Karpas-422 (cell line): ENCODE measurements at regions not wholly inside any gene's neighbourhood (a gene's known extent, or its start where the extent isn't known, plus 50 kb on each side); places are given as distances from the start of the nearest gene placed in this dataset.

Experiments
- DNase-seq: peaks from one replicate; pipeline ENCODE4 v3.0.0-alpha.2; 2015
- H2AFZ ChIP-seq: fragments of 200-600 bp; sonication (generic); 2 replicates; pipeline ENCODE4 v1.6.1; 2014; ENCODE audit warnings: antibody characterized with exemption, low read length, mixed read lengths
- H3K27ac ChIP-seq: fragments of 200-600 bp; sonication (generic); 2 replicates; pipeline ENCODE4 v1.5.1; 2014; ENCODE audit warnings: mild to moderate bottlenecking, low read length, moderate library complexity
- H3K27me3 ChIP-seq: fragments of 200-600 bp; sonication (generic); 2 replicates; pipeline ENCODE4 v1.6.1; 2014; ENCODE audit warnings: low read length, mixed read lengths
- H3K36me3 ChIP-seq: fragments of 200-600 bp; sonication (generic); 2 replicates; pipeline ENCODE4 v1.6.1; 2014; ENCODE audit warnings: low read length, mixed read lengths; ENCODE audit not compliant: insufficient read depth
- H3K4me1 ChIP-seq: fragments of 200-600 bp; sonication (generic); 2 replicates; pipeline ENCODE4 v1.6.1; 2014; ENCODE audit warnings: mild to moderate bottlenecking, low read length, mixed read lengths
- H3K4me2 ChIP-seq: fragments of 200-600 bp; sonication (generic); 2 replicates; pipeline ENCODE4 v1.6.1; 2014; ENCODE audit warnings: low read length, low read depth, mild to moderate bottlenecking; ENCODE audit not compliant: poor library complexity, severe bottlenecking
- H3K4me3 ChIP-seq: fragments of 200-600 bp; sonication (generic); 2 replicates; pipeline ENCODE4 v1.5.1; 2014; ENCODE audit warnings: mild to moderate bottlenecking, antibody characterized with exemption, low read length, mixed read lengths
- H3K79me2 ChIP-seq: fragments of 200-600 bp; sonication (generic); 2 replicates; pipeline ENCODE4 v1.6.1; 2014; ENCODE audit warnings: mild to moderate bottlenecking, low read length, mixed read lengths
- H3K9ac ChIP-seq: fragments of 200-600 bp; sonication (generic); 2 replicates; pipeline ENCODE4 v1.6.0; 2014; ENCODE audit warnings: low read length
- H3K9me2 ChIP-seq: fragments of 200-600 bp; sonication (generic), shearing (Covaris generic); replicated peaks from 2 replicates; pipeline ENCODE4 v1.6.0; 2014; ENCODE audit warnings: mild to moderate bottlenecking, low read length, moderate library complexity; ENCODE audit not compliant: insufficient read depth
- H3K9me3 ChIP-seq: fragments of 300-700, 200-600 bp; sonication (generic); 2 replicates; pipeline ENCODE4 v1.6.1; 2014; ENCODE audit warnings: low read length, mixed read lengths
- H4K20me1 ChIP-seq: fragments of 200-600 bp; sonication (generic); 2 replicates; pipeline ENCODE4 v1.6.1; 2014; ENCODE audit warnings: mild to moderate bottlenecking, antibody characterized with exemption, low read length, low read depth; ENCODE audit not compliant: insufficient read depth

DNA sequence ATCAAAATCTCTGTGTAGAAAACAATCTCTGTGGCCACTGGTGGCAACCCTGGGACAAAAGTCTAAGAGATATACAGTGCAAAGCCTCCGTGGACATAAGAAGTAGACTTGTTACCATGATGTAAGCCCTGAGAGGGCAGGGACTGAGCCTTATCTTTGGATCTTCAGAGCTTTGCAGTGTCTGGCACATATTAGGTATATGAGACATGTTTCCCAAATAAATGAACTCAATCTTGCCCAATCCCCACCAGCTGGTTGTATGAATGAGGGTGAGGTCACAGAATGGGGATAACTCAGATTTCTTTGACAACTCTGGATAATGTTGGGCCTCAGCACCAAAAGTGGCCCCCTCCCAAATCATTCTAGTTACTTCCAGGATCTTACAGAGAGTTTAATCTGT, 511.4 kb upstream of the DIPK2B start:
- no peaks in the 10 kb centered on the region for H3K9me2 ChIP-seq
- H3K4me1 ChIP-seq, result no peaks in the 10 kb centered on the region
- H3K9ac ChIP-seq, result no peak overlapping the region
- no peak overlapping the region for H3K4me2 ChIP-seq
- H3K27ac ChIP-seq, result no peak overlapping the region
- no peak overlapping the region for H2AFZ ChIP-seq
- H3K79me2 ChIP-seq, result no peaks in the 10 kb centered on the region
- no peak for DNase-seq
- H3K27me3 ChIP-seq, result no peaks in the 10 kb centered on the region
- H3K4me3 ChIP-seq, result no peak overlapping the region
- H3K9me3 ChIP-seq, result no peaks in the 10 kb centered on the region
- H4K20me1 ChIP-seq, result no peaks in the 10 kb centered on the region
- H3K36me3 ChIP-seq, result no peaks in the 10 kb centered on the region

DNA sequence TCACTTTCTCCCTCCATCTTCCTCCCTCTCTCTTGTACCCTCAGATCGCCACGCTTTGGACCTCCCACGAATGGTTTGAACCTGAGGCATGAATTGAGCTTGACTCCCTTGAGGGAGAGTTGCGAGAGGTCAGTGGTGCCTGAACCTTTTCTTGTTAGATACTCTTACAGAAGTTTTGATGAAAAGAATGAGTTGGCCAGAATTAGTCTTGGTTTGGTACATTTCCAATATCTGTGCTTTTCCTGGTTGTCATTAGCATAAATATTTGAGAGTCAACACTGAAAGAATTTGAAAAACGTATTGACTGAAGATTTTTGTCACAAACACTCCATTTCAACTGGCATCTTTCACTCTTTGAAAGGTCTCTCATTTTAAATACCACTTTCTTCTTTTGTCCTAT, 510.6 kb upstream of the DIPK2B start:
- Histone ChIP-seq H3K4me1 (no peaks in the 10 kb centered on the region), H3K36me3 (no peaks in the 10 kb centered on the region), H3K9ac (no peak overlapping the region), H4K20me1 (no peaks in the 10 kb centered on the region), H3K27ac (no peak overlapping the region), H3K79me2 (no peaks in the 10 kb centered on the region), H3K4me3 (no peak overlapping the region), H3K27me3 (no peaks in the 10 kb centered on the region), H3K9me3 (no peaks in the 10 kb centered on the region), H2AFZ (no peak overlapping the region), H3K4me2 (no peak overlapping the region), H3K9me2 (no peaks in the 10 kb centered on the region)
- no peak for DNase-seq

DNA sequence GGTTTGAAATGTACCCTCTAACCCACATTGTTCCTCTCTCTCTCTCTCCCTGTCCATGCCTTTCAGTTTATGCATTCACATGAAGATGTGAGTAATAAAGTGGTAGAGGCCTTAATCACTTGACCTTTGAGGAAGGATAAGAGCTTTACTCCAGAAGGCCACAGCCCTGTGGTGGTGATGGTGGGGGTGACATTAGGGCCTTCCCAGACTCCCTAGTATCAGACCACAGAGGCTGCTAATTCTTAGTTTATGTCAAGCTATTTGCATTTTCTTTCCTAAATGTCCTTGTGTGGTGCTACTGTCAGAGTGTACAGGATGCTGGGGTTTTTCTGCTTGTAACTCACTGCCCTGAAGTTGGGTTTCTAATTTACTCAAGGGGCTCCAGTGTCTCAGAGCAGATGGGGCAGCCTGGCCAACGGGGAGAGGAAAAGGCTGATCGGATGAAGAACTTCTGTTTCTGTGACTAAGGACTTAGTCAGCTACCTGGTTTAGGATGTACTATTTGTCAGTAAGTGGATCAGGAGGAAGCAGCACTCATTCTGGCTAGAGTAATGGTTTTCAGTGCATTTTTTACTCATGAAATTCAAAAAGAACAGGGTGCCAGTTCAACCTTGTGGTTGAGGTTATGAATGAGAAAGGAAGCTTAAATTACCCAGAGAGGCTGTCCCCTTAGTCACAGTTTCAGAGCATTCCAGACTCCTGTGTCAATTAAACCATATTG, 509.6 kb upstream of the DIPK2B start:
- Histone ChIP-seq H3K4me3 (no peak overlapping the region), H3K9me2 (0 out of 2 replicates have a peak, but pooled peaks cover 1% of the 10 kb centered on the region), H3K4me1 (no peaks in the 10 kb centered on the region), H4K20me1 (no peaks in the 10 kb centered on the region), H3K36me3 (no peaks in the 10 kb centered on the region), H2AFZ (no peak overlapping the region), H3K9ac (no peak overlapping the region), H3K4me2 (no peak overlapping the region), H3K27me3 (no peaks in the 10 kb centered on the region), H3K9me3 (no peaks in the 10 kb centered on the region), H3K27ac (no peak overlapping the region), H3K79me2 (no peaks in the 10 kb centered on the region)
- DNase-seq, result no peak

DNA sequence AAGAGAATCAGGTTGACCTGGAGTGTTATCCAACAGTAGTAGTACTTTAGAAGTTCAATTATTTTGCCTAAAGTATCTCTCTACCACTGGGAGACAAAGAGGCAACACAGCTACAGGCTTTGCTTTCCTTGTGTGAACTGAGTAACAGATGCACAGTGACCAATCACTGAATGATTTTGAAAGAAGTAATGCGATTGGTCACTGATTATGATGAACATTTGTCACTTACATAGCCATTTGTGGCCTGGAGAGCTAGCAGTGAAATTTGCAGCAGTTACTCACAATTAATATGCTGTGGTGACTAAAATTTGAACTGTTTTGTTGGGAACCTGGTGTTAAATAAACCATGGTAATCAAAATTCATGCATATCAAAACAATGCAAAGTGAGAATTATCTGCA, 508.7 kb upstream of the DIPK2B start:
- Histone ChIP-seq H3K36me3 (no peaks in the 10 kb centered on the region), H3K27ac (no peak overlapping the region), H3K9me3 (no peaks in the 10 kb centered on the region), H3K9me2 (0 out of 2 replicates have a peak, but pooled peaks cover 5% of the 10 kb centered on the region), H4K20me1 (no peaks in the 10 kb centered on the region), H2AFZ (no peak overlapping the region), H3K79me2 (no peaks in the 10 kb centered on the region), H3K4me1 (no peaks in the 10 kb centered on the region), H3K4me3 (no peak overlapping the region), H3K27me3 (no peaks in the 10 kb centered on the region), H3K9ac (no peak overlapping the region), H3K4me2 (no peak overlapping the region)
- no peak for DNase-seq

DNA sequence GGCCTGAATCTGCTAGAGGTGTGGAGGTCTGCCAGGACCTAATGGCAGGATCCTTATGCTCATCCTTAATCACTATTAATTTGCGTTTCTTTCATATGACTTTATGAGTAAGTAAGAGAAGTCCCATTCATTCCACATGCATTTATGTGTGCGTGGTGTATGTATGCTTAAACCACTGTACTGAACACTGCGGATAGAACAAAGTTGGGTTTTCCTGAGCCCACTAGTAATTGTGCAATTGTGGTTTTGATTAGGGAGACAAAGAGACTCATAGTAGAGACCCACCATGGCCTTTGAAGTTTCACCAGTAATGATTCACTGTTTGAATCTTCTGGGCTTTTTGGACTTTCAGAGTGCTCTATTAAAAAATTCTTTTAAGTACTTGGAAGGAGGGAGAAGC, 498.5 kb upstream of the DIPK2B start:
- no peaks in the 10 kb centered on the region for H4K20me1 ChIP-seq
- no peak overlapping the region for H3K9ac ChIP-seq
- H3K9me2 ChIP-seq, result no peaks in the 10 kb centered on the region
- H3K27me3 ChIP-seq, result no peaks in the 10 kb centered on the region
- H3K4me1 ChIP-seq, result no peaks in the 10 kb centered on the region
- no peak overlapping the region for H2AFZ ChIP-seq
- H3K4me3 ChIP-seq, result no peak overlapping the region
- no peak overlapping the region for H3K27ac ChIP-seq
- no peaks in the 10 kb centered on the region for H3K79me2 ChIP-seq
- H3K4me2 ChIP-seq, result no peak overlapping the region
- peaks cover 5% of the 10 kb centered on the region; the same call in 1 of the 2 replicates for H3K9me3 ChIP-seq
- H3K36me3 ChIP-seq, result no peaks in the 10 kb centered on the region
- no peak for DNase-seq

DNA sequence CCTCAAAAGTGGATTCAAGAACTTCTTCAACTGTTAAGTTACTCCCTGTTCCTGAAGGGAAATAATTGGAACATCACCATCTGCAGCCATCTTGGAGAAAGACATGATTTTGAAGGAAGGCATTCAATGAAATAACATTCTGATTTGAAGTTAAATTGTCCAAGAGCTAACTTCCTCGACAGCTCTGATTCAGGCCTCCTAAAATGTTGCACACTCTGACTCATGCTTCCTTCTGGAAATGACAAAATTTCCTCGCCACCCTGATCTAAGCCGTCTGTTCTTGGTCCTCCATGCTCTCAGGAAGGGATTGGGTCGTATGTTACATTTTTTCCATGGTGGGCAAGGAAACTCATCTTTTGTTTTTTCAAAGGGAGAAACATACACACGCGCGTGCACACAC, 496.9 kb upstream of the DIPK2B start:
- H2AFZ ChIP-seq, result no peak overlapping the region

DNA sequence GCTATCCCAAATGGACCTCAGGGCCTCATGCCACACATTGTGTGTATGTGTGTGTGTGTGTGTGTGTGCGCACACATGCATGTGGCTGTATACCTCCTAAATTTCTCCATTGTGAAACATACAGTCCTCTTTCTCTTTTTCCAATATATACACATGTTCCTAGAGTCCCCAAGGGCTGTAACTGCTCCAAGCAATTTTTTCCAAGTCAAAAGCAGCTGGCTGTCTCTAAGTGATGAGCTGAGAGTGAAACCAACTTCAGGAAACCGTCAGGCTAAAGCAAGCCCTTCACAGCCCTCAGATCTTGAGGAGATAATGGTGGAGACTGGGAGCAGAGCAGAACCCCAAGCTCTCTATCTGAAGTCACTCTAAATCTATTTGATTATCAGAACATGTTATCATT, 496.1 kb upstream of the DIPK2B start:
- no peaks in the 10 kb centered on the region; the same call in 1 of the 2 replicates for H3K9me3 ChIP-seq
- H3K4me3 ChIP-seq, result no peak overlapping the region
- no peak overlapping the region for H3K9ac ChIP-seq
- H3K79me2 ChIP-seq, result no peaks in the 10 kb centered on the region
- no peak overlapping the region for H3K27ac ChIP-seq
- H3K9me2 ChIP-seq, result no peaks in the 10 kb centered on the region
- DNase-seq, result no peak
- no peaks in the 10 kb centered on the region for H3K36me3 ChIP-seq
- no peak overlapping the region for H2AFZ ChIP-seq
- H3K27me3 ChIP-seq, result no peaks in the 10 kb centered on the region
- no peaks in the 10 kb centered on the region for H4K20me1 ChIP-seq
- no peaks in the 10 kb centered on the region for H3K4me1 ChIP-seq
- no peak overlapping the region for H3K4me2 ChIP-seq

More for the DNA sequence above, 496.9 kb upstream of the DIPK2B start:
- Histone ChIP-seq H3K4me2 (no peak overlapping the region), H3K9me3 (no peaks in the 10 kb centered on the region; the same call in 1 of the 2 replicates), H3K4me1 (no peaks in the 10 kb centered on the region), H4K20me1 (no peaks in the 10 kb centered on the region), H3K27ac (no peak overlapping the region), H3K9me2 (no peaks in the 10 kb centered on the region), H3K4me3 (no peak overlapping the region), H3K79me2 (no peaks in the 10 kb centered on the region), H3K9ac (no peak overlapping the region), H3K36me3 (no peaks in the 10 kb centered on the region), H3K27me3 (no peaks in the 10 kb centered on the region)
- DNase-seq, result no peak

DNA sequence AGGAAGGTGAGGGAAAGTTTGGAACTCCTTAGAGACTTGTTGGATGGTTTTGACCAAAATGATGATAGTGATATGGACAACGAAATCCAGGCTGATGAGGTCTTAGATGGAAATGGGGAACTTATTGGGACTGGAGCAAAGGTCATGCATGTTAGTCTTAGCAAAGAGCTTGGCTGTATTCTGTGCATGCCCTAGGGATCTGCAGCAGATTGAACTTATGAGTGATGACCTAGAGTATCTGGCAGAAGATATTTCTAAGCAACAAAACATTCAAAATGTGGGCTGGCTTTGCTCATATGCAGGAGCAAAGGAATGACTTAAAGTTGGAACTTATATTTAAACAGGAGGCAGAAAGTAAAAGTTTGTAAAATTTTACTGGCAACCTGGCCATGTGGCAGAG, 489.3 kb upstream of the DIPK2B start:
- Histone ChIP-seq H3K79me2 (no peaks in the 10 kb centered on the region), H3K4me3 (no peak overlapping the region), H3K36me3 (no peaks in the 10 kb centered on the region), H2AFZ (no peak overlapping the region), H3K9me3 (peaks cover 7% of the 10 kb centered on the region; the same call in 1 of the 2 replicates), H3K27me3 (no peaks in the 10 kb centered on the region), H3K4me1 (no peaks in the 10 kb centered on the region), H3K27ac (no peak overlapping the region), H4K20me1 (no peaks in the 10 kb centered on the region), H3K9ac (no peak overlapping the region), H3K9me2 (no peaks in the 10 kb centered on the region), H3K4me2 (no peak overlapping the region)
- no peak for DNase-seq
